BLaER1 (cell line): ENCODE measurements at regions not wholly inside any gene's neighbourhood (a gene's known extent, or its start where the extent isn't known, plus 50 kb on each side); places are given as distances from the start of the nearest gene placed in this dataset.

ENCODE experiments used
- H3K27ac ChIP-seq: shearing (Covaris generic); formaldehyde crosslinking; 2 replicates; pipeline ENCODE4 v1.8.1; 2022
- H3K27me3 ChIP-seq: shearing (Covaris generic); formaldehyde crosslinking; 2 replicates; pipeline ENCODE4 v1.8.1; 2022
- H3K36me3 ChIP-seq: shearing (Covaris generic); formaldehyde crosslinking; 2 replicates; pipeline ENCODE4 v1.8.1; 2022
- H3K4me1 ChIP-seq: shearing (Covaris generic); formaldehyde crosslinking; 2 replicates; pipeline ENCODE4 v1.8.1; 2022
- H3K4me2 ChIP-seq: shearing (Covaris generic); formaldehyde crosslinking; 2 replicates; pipeline ENCODE4 v1.8.1; 2022
- H3K4me3 ChIP-seq: shearing (Covaris generic); formaldehyde crosslinking; 2 replicates; pipeline ENCODE4 v1.8.1; 2022
- H3K9ac ChIP-seq: shearing (Covaris generic); formaldehyde crosslinking; 2 replicates; pipeline ENCODE4 v1.8.1; 2022
- H3K9me3 ChIP-seq: shearing (Covaris generic); formaldehyde crosslinking; 2 replicates; pipeline ENCODE4 v1.8.1; 2022
- H4K20me1 ChIP-seq: shearing (Covaris generic); formaldehyde crosslinking; 2 replicates; pipeline ENCODE4 v1.8.1; 2022
- Cebpa-rat ChIP-seq: shearing (Covaris generic); IDR thresholded peaks from 2 replicates; pipeline ENCODE4 v1.8.1; 2022

- H3K36me3 ChIP-seq: no peaks in the 10 kb centered on the region
- peak overlapping the region; percentile 22; the same call in 1 of the 2 replicates for H3K9ac ChIP-seq
- peak overlapping the region; percentile 58 for H3K4me3 ChIP-seq
- peaks cover 76% of the 10 kb centered on the region for H3K27me3 ChIP-seq
- H3K27ac ChIP-seq: no peak overlapping the region
- peaks cover 22% of the 10 kb centered on the region for H3K4me1 ChIP-seq
- TF ChIP-seq Cebpa-rat: no peak
- no peaks in the 10 kb centered on the region for H3K9me3 ChIP-seq
- H3K4me2 ChIP-seq: peak overlapping the region; percentile 63
- H4K20me1 ChIP-seq: no peaks in the 10 kb centered on the region
These were observed 120.2 kb upstream of the PJA1 start for GRCh38 chrX:69285401-69285877.

DNA sequence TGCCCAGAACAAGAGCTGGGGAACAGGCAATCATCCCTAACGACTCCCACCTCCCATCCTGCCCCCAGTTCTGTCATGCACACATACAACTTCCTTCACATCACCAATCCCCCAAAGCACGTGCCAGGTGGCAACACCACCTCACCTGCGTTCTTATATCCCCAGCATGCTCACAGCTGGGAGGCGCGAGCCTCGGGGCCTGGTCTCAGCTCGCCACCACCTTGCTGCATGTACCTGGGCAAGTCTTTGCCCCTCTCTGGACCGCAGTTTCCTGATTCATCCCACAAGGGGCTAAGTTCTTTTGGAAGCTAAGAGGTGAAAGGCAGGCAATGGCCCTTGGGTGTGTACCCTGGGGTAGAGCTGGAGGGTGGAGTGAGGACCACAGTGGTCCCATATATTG, 119.2 kb upstream of the PJA1 start:
- Histone ChIP-seq H3K27ac (no peak overlapping the region), H3K4me3 (no peak overlapping the region), H3K27me3 (peaks cover 74% of the 10 kb centered on the region), H4K20me1 (no peaks in the 10 kb centered on the region), H3K4me1 (peaks cover 19% of the 10 kb centered on the region), H3K4me2 (no peak overlapping the region), H3K9ac (no peak overlapping the region), H3K9me3 (no peaks in the 10 kb centered on the region), H3K36me3 (no peaks in the 10 kb centered on the region)
- TF ChIP-seq Cebpa-rat: no peak

DNA sequence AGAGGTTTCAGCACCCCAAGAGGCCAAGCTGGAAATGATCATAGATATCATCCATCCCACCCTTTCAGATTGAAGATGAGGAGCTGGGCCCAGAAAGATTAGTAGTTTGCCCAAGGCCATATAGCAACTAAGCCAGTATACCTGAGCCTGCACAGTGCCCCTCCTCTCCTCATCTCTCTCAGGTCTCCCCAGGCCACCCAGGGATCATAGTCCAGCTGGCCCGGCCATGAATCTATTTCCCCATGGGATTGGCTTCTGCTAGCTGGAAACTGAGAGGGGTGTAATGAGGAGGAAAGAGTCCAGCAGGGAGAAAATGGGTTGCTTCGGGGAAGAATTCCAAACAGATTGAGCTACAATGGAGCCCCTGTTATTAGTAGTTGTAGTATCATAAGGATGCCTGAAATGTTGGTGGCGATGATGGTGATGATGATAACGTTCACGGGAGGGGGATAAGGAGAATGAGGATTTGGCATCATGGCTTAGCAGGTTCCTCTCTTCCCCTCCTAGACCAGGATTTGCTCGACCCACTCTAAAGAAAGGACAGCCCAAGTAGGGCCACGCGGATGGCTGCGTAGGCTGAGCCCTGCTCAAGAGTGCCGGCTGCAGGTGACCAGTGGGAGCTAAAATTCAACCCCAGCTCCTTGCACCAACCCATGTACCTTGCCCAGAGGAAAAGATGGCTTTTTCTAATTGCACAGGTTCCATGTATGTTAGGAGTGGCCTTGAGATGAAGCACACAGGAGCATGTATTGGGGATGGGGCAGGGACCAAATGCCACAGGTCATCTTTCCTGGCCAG, 117.8 kb upstream of the PJA1 start:
- Histone ChIP-seq H3K36me3 (no peaks in the 10 kb centered on the region), H3K9ac (no peak overlapping the region), H4K20me1 (no peaks in the 10 kb centered on the region), H3K4me2 (no peak overlapping the region), H3K27ac (no peak overlapping the region), H3K27me3 (peaks cover 76% of the 10 kb centered on the region), H3K9me3 (no peaks in the 10 kb centered on the region), H3K4me1 (peaks cover 17% of the 10 kb centered on the region), H3K4me3 (no peak overlapping the region)
- TF ChIP-seq Cebpa-rat: no peak

- no peaks in the 10 kb centered on the region for H3K36me3 ChIP-seq
- H3K4me2 ChIP-seq: no peak overlapping the region
- H3K27me3 ChIP-seq: peaks cover 87% of the 10 kb centered on the region
- no peaks in the 10 kb centered on the region for H3K9me3 ChIP-seq
- no peak overlapping the region for H3K9ac ChIP-seq
- no peak overlapping the region for H3K27ac ChIP-seq
- peaks cover 17% of the 10 kb centered on the region for H3K4me1 ChIP-seq
- H3K4me3 ChIP-seq: no peak overlapping the region
- no peaks in the 10 kb centered on the region; the same call in 1 of the 2 replicates for H4K20me1 ChIP-seq
- TF ChIP-seq Cebpa-rat: no peak
These were observed 115.7 kb upstream of the PJA1 start for GRCh38 chrX:69280933-69281332.

- Histone ChIP-seq H3K27ac (no peak overlapping the region), H3K4me1 (peaks cover 17% of the 10 kb centered on the region), H4K20me1 (no peaks in the 10 kb centered on the region; the same call in 1 of the 2 replicates), H3K9me3 (no peaks in the 10 kb centered on the region), H3K27me3 (peaks cover 92% of the 10 kb centered on the region), H3K4me3 (no peak overlapping the region), H3K36me3 (no peaks in the 10 kb centered on the region), H3K9ac (no peak overlapping the region), H3K4me2 (no peak overlapping the region)
- no peak for TF ChIP-seq Cebpa-rat
These were observed 114.0 kb upstream of the PJA1 start for GRCh38 chrX:69279234-69279633.

DNA sequence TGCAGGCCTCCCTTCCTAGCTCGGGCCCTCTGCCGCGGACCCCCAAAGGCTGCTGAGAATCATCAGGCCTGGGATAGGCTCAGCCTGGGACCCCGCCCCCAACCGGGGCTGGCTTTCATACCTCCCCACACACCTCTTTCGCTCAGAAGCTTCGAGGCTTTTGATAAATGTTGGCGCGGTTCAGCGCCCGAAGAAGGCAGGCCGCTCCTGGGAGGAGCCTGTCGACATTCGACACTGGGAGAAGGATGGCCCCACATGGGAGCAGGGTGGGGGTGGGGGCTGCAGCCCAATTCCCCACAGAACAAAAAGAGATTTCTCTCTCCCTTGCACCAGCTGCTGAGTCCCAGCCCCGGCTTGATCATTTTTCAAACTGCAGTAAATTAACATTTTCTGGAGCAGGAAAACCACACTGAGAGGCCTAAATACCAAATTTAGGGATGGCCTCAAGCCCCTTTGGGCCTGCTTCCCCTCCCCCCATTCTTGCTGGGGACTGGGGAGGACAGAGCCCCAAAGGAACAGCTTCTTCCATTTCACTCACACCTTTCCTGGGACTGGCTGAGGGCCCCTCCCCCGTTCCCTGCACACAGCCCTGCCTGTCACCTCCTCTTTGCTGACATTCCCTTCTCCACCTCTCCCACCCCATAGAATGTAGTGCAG, 112.9 kb upstream of the PJA1 start:
- no peak overlapping the region for H3K4me3 ChIP-seq
- 0 out of 2 replicates have a peak overlapping the region, but pooled peaks have one; percentile 15 for H3K9ac ChIP-seq
- peak overlapping the region; percentile 57 for H3K4me2 ChIP-seq
- peaks cover 96% of the 10 kb centered on the region for H3K27me3 ChIP-seq
- TF ChIP-seq Cebpa-rat: no peak
- no peaks in the 10 kb centered on the region; the same call in 1 of the 2 replicates for H4K20me1 ChIP-seq
- no peaks in the 10 kb centered on the region for H3K9me3 ChIP-seq
- no peaks in the 10 kb centered on the region for H3K36me3 ChIP-seq
- peaks cover 24% of the 10 kb centered on the region for H3K4me1 ChIP-seq
- H3K27ac ChIP-seq: no peak overlapping the region; the same call in 1 of the 2 replicates

- no peak for TF ChIP-seq Cebpa-rat
- Histone ChIP-seq H4K20me1 (no peaks in the 10 kb centered on the region; the same call in 1 of the 2 replicates), H3K36me3 (no peaks in the 10 kb centered on the region), H3K9me3 (no peaks in the 10 kb centered on the region), H3K4me1 (peaks cover 24% of the 10 kb centered on the region), H3K4me2 (peak overlapping the region; percentile 57), H3K27ac (no peak overlapping the region; the same call in 1 of the 2 replicates), H3K9ac (no peak overlapping the region), H3K27me3 (peaks cover 96% of the 10 kb centered on the region), H3K4me3 (no peak overlapping the region)
These were observed 112.2 kb upstream of the PJA1 start for GRCh38 chrX:69277369-69277990.

DNA sequence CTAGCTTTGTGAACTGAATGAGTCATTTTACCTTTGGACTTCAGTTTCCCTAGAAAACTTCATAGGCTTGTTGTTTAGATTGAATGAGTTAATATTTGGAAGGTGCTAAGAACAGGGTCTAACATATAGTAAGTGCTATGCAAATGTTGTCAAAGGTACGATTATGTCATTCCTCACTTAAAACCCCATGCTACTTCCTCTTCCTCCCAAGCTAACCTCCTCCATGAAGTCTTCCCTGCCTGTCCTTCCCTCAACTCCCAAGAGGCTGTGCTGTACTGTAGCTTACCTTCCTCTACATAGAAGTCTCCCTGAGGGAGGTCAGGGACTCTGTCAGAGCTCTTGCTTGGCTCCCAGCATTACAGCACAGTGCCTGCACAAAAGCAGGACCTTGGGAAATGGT, 103.4 kb upstream of the PJA1 start:
- Histone ChIP-seq H3K9ac (no peak overlapping the region), H3K36me3 (no peaks in the 10 kb centered on the region)

GRCh38 chrX:69264158-69264581, 98.9 kb upstream of the PJA1 start:
- Histone ChIP-seq H3K4me3 (no peak overlapping the region), H3K27me3 (peaks cover 81% of the 10 kb centered on the region), H3K9me3 (no peaks in the 10 kb centered on the region), H3K4me2 (no peak overlapping the region), H3K27ac (no peak overlapping the region), H4K20me1 (peaks cover 10% of the 10 kb centered on the region; the same call in 1 of the 2 replicates), H3K36me3 (no peaks in the 10 kb centered on the region), H3K9ac (no peak overlapping the region), H3K4me1 (peaks cover 24% of the 10 kb centered on the region)
- no peak for TF ChIP-seq Cebpa-rat

More for the DNA sequence above, 103.4 kb upstream of the PJA1 start:
- H4K20me1 ChIP-seq: no peaks in the 10 kb centered on the region
- H3K4me2 ChIP-seq: peak overlapping the region; percentile 13; the same call in 1 of the 2 replicates
- no peak for TF ChIP-seq Cebpa-rat
- no peaks in the 10 kb centered on the region for H3K9me3 ChIP-seq
- peaks cover 66% of the 10 kb centered on the region for H3K27me3 ChIP-seq
- H3K4me1 ChIP-seq: peaks cover 18% of the 10 kb centered on the region
- no peak overlapping the region for H3K4me3 ChIP-seq
- no peak overlapping the region for H3K27ac ChIP-seq
